LNCAP (cell line): ENCODE measurements at regions not wholly inside any gene's neighbourhood (a gene's known extent, or its start where the extent isn't known, plus 50 kb on each side); places are given as distances from the start of the nearest gene placed in this dataset.

ENCODE experiments used
- TF ChIP-seq, protein P1 (sequence below): fragments of 450-650 bp; IDR thresholded peaks from 2 replicates; pipeline ENCODE4 v1.5.1; 2017; ENCODE audit warnings: mild to moderate bottlenecking

DNA sequence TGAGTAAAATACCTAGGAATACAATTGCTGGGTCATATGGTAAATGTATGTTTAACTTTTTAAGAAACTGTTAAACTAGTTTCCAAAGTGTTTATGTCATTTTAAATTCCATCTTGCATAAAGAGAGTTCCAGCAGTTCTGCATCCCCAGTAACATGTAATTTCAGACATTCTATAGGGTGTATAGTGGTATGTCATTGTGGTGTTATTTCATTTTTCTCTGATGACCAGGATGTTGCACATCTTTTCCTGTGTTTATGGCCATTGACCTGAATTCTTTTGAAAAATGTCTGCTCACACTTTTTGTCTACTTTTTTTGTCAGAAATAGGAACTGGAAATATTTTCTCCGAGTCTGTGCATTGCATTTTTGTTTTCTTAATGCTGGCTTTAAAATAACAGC, 128.9 kb downstream of the TMEM200A start:
- TF ChIP-seq, protein P1, sequence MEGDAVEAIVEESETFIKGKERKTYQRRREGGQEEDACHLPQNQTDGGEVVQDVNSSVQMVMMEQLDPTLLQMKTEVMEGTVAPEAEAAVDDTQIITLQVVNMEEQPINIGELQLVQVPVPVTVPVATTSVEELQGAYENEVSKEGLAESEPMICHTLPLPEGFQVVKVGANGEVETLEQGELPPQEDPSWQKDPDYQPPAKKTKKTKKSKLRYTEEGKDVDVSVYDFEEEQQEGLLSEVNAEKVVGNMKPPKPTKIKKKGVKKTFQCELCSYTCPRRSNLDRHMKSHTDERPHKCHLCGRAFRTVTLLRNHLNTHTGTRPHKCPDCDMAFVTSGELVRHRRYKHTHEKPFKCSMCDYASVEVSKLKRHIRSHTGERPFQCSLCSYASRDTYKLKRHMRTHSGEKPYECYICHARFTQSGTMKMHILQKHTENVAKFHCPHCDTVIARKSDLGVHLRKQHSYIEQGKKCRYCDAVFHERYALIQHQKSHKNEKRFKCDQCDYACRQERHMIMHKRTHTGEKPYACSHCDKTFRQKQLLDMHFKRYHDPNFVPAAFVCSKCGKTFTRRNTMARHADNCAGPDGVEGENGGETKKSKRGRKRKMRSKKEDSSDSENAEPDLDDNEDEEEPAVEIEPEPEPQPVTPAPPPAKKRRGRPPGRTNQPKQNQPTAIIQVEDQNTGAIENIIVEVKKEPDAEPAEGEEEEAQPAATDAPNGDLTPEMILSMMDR: no peak

- TF ChIP-seq, protein P1: no peak
Measured at GRCh38 chr6:130500693-130501092, 134.9 kb downstream of the TMEM200A start.

- TF ChIP-seq, protein P1: no peak
Measured at GRCh38 chr6:130503146-130503545, 137.3 kb downstream of the TMEM200A start.

GRCh38 chr6:130505808-130506598, 140.2 kb downstream of the TMEM200A start:
- TF ChIP-seq, protein P1: no peak

DNA sequence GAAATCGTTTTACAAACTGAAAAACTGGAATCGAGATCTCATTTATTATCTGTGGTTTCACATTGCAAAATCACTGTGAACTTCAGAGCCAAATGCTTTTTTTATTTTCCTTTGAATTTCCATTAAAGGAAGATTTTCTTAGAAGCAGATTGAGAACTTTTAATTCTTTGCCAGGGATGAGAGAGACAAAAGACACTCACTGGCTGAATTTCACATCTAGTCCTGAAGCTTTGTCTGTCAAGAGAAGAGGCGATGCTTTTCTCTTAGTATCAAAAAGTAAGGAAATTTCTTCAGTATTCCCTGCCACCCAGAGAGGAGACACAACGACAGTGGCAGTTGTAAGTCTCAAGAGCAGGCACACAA, 141.8 kb downstream of the TMEM200A start:
- TF ChIP-seq, protein P1: no peak

- TF ChIP-seq, protein P1: no peak
Measured at GRCh38 chr6:130513770-130514169, 148.0 kb downstream of the TMEM200A start.

DNA sequence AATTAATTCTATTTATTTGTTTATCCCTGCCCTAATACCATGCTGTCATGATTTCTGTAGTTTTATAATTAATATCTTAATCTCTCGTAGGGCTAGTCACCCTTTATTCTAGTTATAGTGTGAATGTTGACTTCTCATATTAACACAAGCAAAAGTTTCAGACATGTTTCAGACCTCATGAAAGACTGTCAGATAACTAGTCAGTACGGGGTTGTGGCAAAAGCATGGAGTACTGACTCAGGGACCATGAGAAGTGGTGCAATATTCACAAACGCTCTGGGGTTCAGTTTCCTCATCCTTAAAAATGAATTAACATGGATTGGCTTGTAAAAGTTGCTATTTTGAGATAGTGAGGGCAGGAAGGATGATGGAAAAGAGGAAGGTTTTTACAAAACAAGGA, 148.9 kb downstream of the TMEM200A start:
- TF ChIP-seq, protein P1: no peak

- TF ChIP-seq, protein P1: no peak
Measured at GRCh38 chr6:130515306-130515705, 149.5 kb downstream of the TMEM200A start.
